ENCODE measurements at regions not wholly inside any gene's neighbourhood (a gene's known extent, or its start where the extent isn't known, plus 50 kb on each side); places are given as distances from the start of the nearest gene placed in this dataset.

- no peak for DNase-seq
These were observed 367.6 kb downstream of the TXNL1 start for GRCh38 chr18:56270671-56271250.

- no peak for DNase-seq
These were observed 368.4 kb downstream of the TXNL1 start for GRCh38 chr18:56269958-56270357.

GRCh38 chr18:56268952-56269351, 369.4 kb downstream of the TXNL1 start:
- no peak for DNase-seq

- DNase-seq = no peak
These were observed 371.1 kb downstream of the TXNL1 start for GRCh38 chr18:56267334-56267733.

GRCh38 chr18:56258178-56258577, 380.2 kb downstream of the TXNL1 start:
- no peak for DNase-seq

GRCh38 chr18:56257205-56257604, 381.2 kb downstream of the TXNL1 start:
- no peak for DNase-seq

- DNase-seq = no peak
These were observed 381.7 kb downstream of the TXNL1 start for GRCh38 chr18:56256659-56257058.

- DNase-seq = no peak
These were observed 383.0 kb downstream of the TXNL1 start for GRCh38 chr18:56255381-56255780.

GRCh38 chr18:56252456-56252855, 385.9 kb downstream of the TXNL1 start:
- DNase-seq = no peak

- no peak for DNase-seq
These were observed 389.7 kb downstream of the TXNL1 start for GRCh38 chr18:56248610-56249235.

- DNase-seq = no peak
These were observed 391.5 kb downstream of the TXNL1 start for GRCh38 chr18:56246916-56247315.

GRCh38 chr18:56245866-56246580, 392.4 kb downstream of the TXNL1 start:
- DNase-seq = no peak

- DNase-seq = no peak
These were observed 398.0 kb downstream of the TXNL1 start for GRCh38 chr18:56240405-56240804.

GRCh38 chr18:56238576-56238975, 399.8 kb downstream of the TXNL1 start:
- no peak for DNase-seq

- peak; percentile 44 for DNase-seq
These were observed 402.8 kb downstream of the TXNL1 start for GRCh38 chr18:56235481-56236013.

- DNase-seq = no peak
These were observed 403.3 kb downstream of the TXNL1 start for GRCh38 chr18:56235071-56235470.

GRCh38 chr18:56233595-56233994, 404.8 kb downstream of the TXNL1 start:
- DNase-seq = no peak

- DNase-seq = no peak
These were observed 412.4 kb downstream of the TXNL1 start for GRCh38 chr18:56226025-56226424.

GRCh38 chr18:56224669-56225561, 413.5 kb downstream of the TXNL1 start:
- DNase-seq = no peak

- DNase-seq = no peak
These were observed 417.0 kb downstream of the TXNL1 start for GRCh38 chr18:56221195-56222065.

- DNase-seq = no peak
These were observed 421.0 kb downstream of the TXNL1 start for GRCh38 chr18:56217406-56217805.

- DNase-seq = no peak
These were observed 423.7 kb downstream of the TXNL1 start for GRCh38 chr18:56214706-56215105.
